ENCODE measurements at regions not wholly inside any gene's neighbourhood (a gene's known extent, or its start where the extent isn't known, plus 50 kb on each side); places are given as distances from the start of the nearest gene placed in this dataset.

GRCh38 chr18:60267391-60268058, 105.0 kb downstream of the MC4R start:
- POLR2A ChIA-PET = no interaction called here
- DNase-seq (ENCODE audit: extremely low spot score) = no peak
- no peak for TF ChIP-seq CTCF (IDR thresholded peaks at IDR 0.05; ENCODE audit: control extremely low read depth, extremely low read depth, low read depth, missing control alignments)
- CTCF ChIA-PET = no interaction called here

- POLR2A ChIA-PET = no interaction called here
- TF ChIP-seq CTCF (IDR thresholded peaks at IDR 0.05; ENCODE audit: control extremely low read depth, extremely low read depth, low read depth, missing control alignments) = no peak
- CTCF ChIA-PET = no interaction called here
These were observed 106.0 kb downstream of the MC4R start for GRCh38 chr18:60266558-60266957.

GRCh38 chr18:60259052-60259681, 113.4 kb downstream of the MC4R start:
- TF ChIP-seq CTCF (IDR thresholded peaks at IDR 0.05; ENCODE audit: control extremely low read depth, extremely low read depth, low read depth, missing control alignments) = no peak
- ChIA-PET CTCF (interaction anchor here (1.1 to 1.2 kb wide), 2 partner anchors 10 kb away, joined by 3 to 4 read pairs; no protein-coding TSS in a partner anchor), POLR2A (no interaction called here)
- DNase-seq (ENCODE audit: extremely low spot score) = no peak

More at GRCh38 chr18:60266558-60266957, 106.0 kb downstream of the MC4R start:
- DNase-seq (ENCODE audit: extremely low spot score) = no peak

GRCh38 chr18:60249388-60249787, 123.2 kb downstream of the MC4R start:
- ChIA-PET POLR2A (no interaction called here), CTCF (interaction anchor here (1.1 to 1.6 kb wide), 2 partner anchors 10 to 20 kb away, joined by 3 to 4 read pairs; no protein-coding TSS in a partner anchor)
- no peak for DNase-seq (ENCODE audit: extremely low spot score)
- no peak for TF ChIP-seq CTCF (IDR thresholded peaks at IDR 0.05; ENCODE audit: control extremely low read depth, extremely low read depth, low read depth, missing control alignments)

DNA sequence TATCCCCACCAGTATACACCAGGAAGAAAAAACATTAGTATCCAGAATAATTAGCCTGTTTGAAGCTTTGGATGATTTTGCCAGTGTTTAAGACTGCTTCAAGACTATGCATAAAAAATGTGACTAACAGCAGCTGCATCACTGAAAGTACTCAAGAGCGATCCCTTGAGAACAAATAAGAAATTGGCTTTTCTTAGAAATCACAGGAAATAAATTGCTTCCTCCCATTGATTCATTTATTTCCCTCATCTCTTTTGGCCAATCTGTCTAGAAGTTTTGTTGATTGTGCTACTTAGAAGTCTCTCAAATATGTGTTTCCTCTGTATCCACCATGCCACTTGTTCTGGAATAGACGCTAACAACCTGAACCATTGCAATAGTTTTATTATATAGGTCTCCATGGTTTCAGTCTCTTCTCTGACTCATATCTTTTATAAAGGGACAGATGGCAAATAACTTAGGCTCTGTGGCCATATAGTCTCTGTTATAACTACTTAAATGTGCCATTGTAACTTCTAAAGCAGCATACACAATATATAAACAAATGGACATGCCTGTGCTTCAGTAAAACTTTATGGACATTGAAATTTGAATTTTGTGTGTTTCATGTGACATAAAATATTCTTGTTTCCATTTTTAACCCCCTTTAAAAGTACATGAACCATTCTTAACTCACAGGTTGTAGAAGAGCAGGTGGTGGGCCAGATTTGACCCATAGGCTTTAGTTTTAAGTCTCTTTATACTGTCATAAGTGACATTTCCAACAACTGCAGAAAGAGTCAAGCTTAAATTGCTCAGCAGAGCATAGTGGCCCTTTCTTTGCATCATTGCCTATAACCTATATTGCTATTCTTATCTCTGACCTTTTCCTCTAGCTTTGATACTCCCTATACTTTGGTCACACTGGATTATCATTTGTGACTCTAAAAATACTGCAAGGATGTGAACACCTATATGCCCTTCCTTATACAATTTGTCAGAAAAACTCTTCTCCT, 123.9 kb downstream of the MC4R start:
- ChIA-PET CTCF (interaction anchor here (1.1 to 1.6 kb wide), 2 partner anchors 11 to 19 kb away, joined by 3 to 4 read pairs; no protein-coding TSS in a partner anchor), POLR2A (no interaction called here)
- no peak for TF ChIP-seq CTCF (IDR thresholded peaks at IDR 0.05; ENCODE audit: control extremely low read depth, extremely low read depth, low read depth, missing control alignments)
- DNase-seq (ENCODE audit: extremely low spot score) = no peak

DNA sequence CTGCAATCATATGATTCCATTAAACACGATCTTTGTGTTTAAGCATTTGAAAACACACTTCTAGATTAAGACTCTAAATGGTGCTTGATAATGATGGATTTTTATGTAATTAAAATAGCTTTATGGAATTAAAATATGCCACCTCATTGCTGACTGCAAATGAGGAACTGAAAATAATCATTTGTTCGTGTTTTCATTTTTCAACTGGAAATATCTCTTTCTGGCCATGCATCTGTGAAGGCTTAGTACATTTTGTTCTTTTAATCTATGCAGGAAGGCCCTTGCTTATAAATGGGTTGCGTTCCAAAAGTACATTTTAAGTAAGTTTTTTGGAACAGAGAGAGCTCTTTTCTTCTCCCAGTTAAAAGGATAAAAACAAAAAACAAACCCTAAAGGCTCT, 125.5 kb downstream of the MC4R start:
- no peak for DNase-seq (ENCODE audit: extremely low spot score)
- POLR2A ChIA-PET = no interaction called here
- CTCF ChIA-PET = interaction anchor here (1.0 to 1.2 kb wide), 2 partner anchors 11 to 31 kb away, joined by 3 read pairs; no protein-coding TSS in a partner anchor
- no peak for TF ChIP-seq CTCF (IDR thresholded peaks at IDR 0.05; ENCODE audit: control extremely low read depth, extremely low read depth, low read depth, missing control alignments)
